Adipose tissue (tissue), 3 donors: ENCODE measurements at regions not wholly inside any gene's neighbourhood (a gene's known extent, or its start where the extent isn't known, plus 50 kb on each side); places are given as distances from the start of the nearest gene placed in this dataset.

Experiments
- H3K27ac ChIP-seq: one replicate; pipeline ENCODE4 v1.5.1; 2013; ENCODE audit warnings: low read depth, low read length
- WGBS, 3 donors: extraction: QIAGEN DNeasy Blood & Tissue Kit; methylation state at CpG; one replicate each; pipeline ENCODE4 v1.1.7; 2013; 5-methylcytosine and 5-hydroxymethylcytosine counted together
- donor health status: healthy with polysubstance abuse.
- donor health status: Bipolar disorder and iron deficiency.
- donor health status: healthy.

- WGBS, 3 donors = 93 to 97% (median 96%) methylated on average over 1 of the region's 1 CpG
Observed at GRCh38 chr10:44326474-44327030, 58.3 kb downstream of the CXCL12 start.

GRCh38 chr10:44325596-44326307, 59.1 kb downstream of the CXCL12 start:
- WGBS, 3 donors = 59 to 76% (median 70%) methylated on average over 6 of the region's 6 CpGs
- no peak overlapping the region for H3K27ac ChIP-seq

More at GRCh38 chr10:44326474-44327030, 58.3 kb downstream of the CXCL12 start:
- no peak overlapping the region for H3K27ac ChIP-seq

- H3K27ac ChIP-seq = no peak overlapping the region
- WGBS, 3 donors = 39 to 83% (median 82%) methylated on average over 3 of the region's 3 CpGs
Observed at GRCh38 chr10:44325157-44325556, 59.7 kb downstream of the CXCL12 start.

GRCh38 chr10:44323838-44324237, 61.1 kb downstream of the CXCL12 start:
- WGBS, 3 donors = 90 to 98% (median 96%) methylated on average over 3 of the region's 3 CpGs

GRCh38 chr10:44322137-44322536, 62.8 kb downstream of the CXCL12 start:
- no peak overlapping the region for H3K27ac ChIP-seq
- 83 to 94% (median 91%) methylated on average over 2 of the region's 2 CpGs for WGBS, 3 donors

More at GRCh38 chr10:44323838-44324237, 61.1 kb downstream of the CXCL12 start:
- no peak overlapping the region for H3K27ac ChIP-seq

GRCh38 chr10:44320756-44321155, 64.1 kb downstream of the CXCL12 start:
- H3K27ac ChIP-seq = no peak overlapping the region
- 34 to 75% (median 56%) methylated on average over 3 of the region's 3 CpGs for WGBS, 3 donors

GRCh38 chr10:44317856-44318255, 67.0 kb downstream of the CXCL12 start:
- WGBS, 3 donors = 80 to 93% (median 88%) methylated on average over 3 of the region's 3 CpGs
- H3K27ac ChIP-seq = no peak overlapping the region

- 91 to 93% (median 91%) methylated on average over 8 of the region's 8 CpGs for WGBS, 3 donors
- H3K27ac ChIP-seq = no peak overlapping the region
Observed at GRCh38 chr10:44316922-44317215, 68.0 kb downstream of the CXCL12 start.

GRCh38 chr10:44316187-44316921, 68.5 kb downstream of the CXCL12 start:
- H3K27ac ChIP-seq = no peak overlapping the region
- 81 to 83% (median 83%) methylated on average over 8 of the region's 8 CpGs for WGBS, 3 donors

GRCh38 chr10:44314802-44315460, 70.0 kb downstream of the CXCL12 start:
- no peak overlapping the region for H3K27ac ChIP-seq
- 77 to 94% (median 86%) methylated on average over 6 of the region's 6 CpGs for WGBS, 3 donors

- H3K27ac ChIP-seq = no peak overlapping the region
- 85 to 96% (median 90%) methylated on average over 1 of the region's 1 CpG for WGBS, 3 donors
Observed at GRCh38 chr10:44313761-44314165, 71.1 kb downstream of the CXCL12 start.

GRCh38 chr10:44312401-44312800, 72.5 kb downstream of the CXCL12 start:
- H3K27ac ChIP-seq = no peak overlapping the region
- 74 to 89% (median 86%) methylated on average over 3 of the region's 3 CpGs for WGBS, 3 donors

- no peak overlapping the region for H3K27ac ChIP-seq
- WGBS, 3 donors = 79 to 85% (median 84%) methylated on average over 12 of the region's 12 CpGs
Observed at GRCh38 chr10:44311563-44312051, 73.3 kb downstream of the CXCL12 start.

- 11 to 18% (median 16%) methylated on average over 35 to 58 of the region's 58 CpGs for WGBS, 3 donors
- no peak overlapping the region for H3K27ac ChIP-seq
Observed at GRCh38 chr10:44310762-44311562, 73.9 kb downstream of the CXCL12 start.

- 89 to 94% (median 91%) methylated on average over 32 of the region's 32 CpGs for WGBS, 3 donors
- H3K27ac ChIP-seq = no peak overlapping the region
Observed at GRCh38 chr10:44309939-44310761, 74.7 kb downstream of the CXCL12 start.

- H3K27ac ChIP-seq = no peak overlapping the region
- 59 to 75% (median 72%) methylated on average over 4 of the region's 4 CpGs for WGBS, 3 donors
Observed at GRCh38 chr10:44309361-44309760, 75.5 kb downstream of the CXCL12 start.

- no peak overlapping the region for H3K27ac ChIP-seq
- WGBS, 3 donors = 93 to 98% (median 95%) methylated on average over 4 of the region's 4 CpGs
Observed at GRCh38 chr10:44308935-44309334, 76.0 kb downstream of the CXCL12 start.
